Testis (tissue), 2 donors: ENCODE measurements at regions not wholly inside any gene's neighbourhood (a gene's known extent, or its start where the extent isn't known, plus 50 kb on each side); places are given as distances from the start of the nearest gene placed in this dataset.

Source experiments
- CTCF ChIP-seq, 3 experiments: fragments of 450-650 bp in 2 of 3; fragments of 200-600 bp in 1 of 3; sonication (generic) in 1 of 3; IDR thresholded peaks; one replicate each; pipeline ENCODE4 v1.5.1; 2016 to 2019; ENCODE audit warnings: antibody characterized with exemption in 3 of 3, mild to moderate bottlenecking in 2 of 3, moderate library complexity in 1 of 3
- POLR2A ChIP-seq: fragments of 450-650 bp; IDR thresholded peaks from one replicate; pipeline ENCODE4 v1.6.1; 2017; ENCODE audit warnings: antibody characterized with exemption, mild to moderate bottlenecking, moderate library complexity

DNA sequence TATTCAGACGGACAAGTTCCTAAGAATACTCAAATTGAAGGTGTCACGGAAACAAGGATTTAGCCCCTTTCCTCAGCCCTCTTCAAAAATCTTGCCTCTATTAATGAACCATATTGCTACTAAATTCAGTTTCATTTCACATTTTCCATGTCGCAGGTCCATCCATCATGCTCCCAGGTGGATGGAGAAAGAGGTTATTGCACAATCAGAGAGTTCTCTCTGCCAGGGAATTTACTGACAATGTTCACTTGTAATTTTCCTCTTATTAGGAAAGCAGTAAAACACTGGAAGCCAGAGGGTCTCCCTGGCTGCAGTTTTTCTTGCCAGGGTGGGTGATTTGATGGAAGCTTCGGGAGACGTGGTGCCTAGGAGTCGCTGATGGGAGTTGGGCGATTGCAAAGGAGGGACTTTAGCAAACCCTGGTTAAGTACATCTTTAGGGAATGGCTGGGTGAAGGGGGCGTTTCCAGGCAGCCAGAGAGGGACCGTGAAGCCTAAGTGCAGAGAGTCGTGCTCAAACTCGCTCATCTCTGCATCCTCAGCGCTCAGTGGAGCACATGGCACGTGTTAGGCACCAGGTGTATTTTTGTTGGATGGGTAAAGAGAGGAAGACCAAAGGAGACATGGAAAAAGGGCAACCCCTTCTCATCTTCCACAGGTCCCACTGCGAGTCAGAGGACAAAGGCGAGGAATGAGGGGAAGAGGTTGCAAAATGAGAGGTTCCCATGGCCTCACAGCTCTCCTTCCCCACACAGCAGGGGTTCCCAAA is 321.9 kb upstream of the CDH4 start:
- TF ChIP-seq CTCF (IDR thresholded peaks at IDR 0.05) (no peak), POLR2A (no peak)
